NCI-H82 treated with DMSO at 0.1 percent for 48 hours (cell line): ENCODE measurements at regions not wholly inside any gene's neighbourhood (a gene's known extent, or its start where the extent isn't known, plus 50 kb on each side); places are given as distances from the start of the nearest gene placed in this dataset.

Source experiments
- DNase-seq: peaks from one replicate; lab custom pipeline; 2025; ENCODE audit not compliant: unreplicated experiment; lab: John Stamatoyannopoulos, UW

DNA sequence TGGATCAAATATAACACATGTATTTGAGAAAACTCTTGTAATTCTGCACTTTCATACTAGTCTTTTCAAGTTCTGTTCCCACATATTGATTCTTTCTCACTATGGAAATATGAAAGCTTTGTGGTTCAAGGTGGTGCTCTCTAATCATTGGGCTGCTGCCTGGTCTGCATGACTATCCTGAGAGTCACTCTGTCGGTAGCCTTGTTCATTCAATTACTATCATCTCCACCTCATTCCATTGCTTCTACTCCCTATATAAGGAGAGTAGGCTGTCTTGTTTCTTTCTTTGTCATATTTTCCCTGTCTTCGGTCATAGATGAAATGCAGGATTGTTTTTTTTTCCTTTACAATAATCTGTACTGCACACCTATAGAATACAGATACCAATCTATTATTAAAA lies 341.4 kb upstream of the ACTBL2 start:
- DNase-seq = no peak

DNA sequence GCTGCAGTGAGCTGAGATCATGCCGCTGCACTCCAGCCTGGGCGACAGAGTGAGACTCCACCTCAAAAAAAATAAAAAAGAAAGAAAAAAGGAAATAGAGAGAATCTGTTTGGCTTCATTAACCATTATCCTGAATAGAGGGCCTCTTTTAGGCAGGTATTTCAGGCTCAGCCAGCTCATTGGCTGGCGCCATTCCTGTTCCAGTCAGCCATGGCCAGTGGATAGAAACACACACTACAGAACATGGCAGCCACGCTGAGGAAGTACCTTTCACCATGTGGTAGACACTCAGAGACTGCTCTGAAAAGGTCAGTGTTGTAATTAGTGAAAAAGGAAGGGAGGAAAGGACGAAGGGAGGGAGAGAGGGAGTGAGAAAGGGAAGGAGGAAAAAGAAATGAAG lies 340.0 kb upstream of the ACTBL2 start:
- DNase-seq = no peak

DNA sequence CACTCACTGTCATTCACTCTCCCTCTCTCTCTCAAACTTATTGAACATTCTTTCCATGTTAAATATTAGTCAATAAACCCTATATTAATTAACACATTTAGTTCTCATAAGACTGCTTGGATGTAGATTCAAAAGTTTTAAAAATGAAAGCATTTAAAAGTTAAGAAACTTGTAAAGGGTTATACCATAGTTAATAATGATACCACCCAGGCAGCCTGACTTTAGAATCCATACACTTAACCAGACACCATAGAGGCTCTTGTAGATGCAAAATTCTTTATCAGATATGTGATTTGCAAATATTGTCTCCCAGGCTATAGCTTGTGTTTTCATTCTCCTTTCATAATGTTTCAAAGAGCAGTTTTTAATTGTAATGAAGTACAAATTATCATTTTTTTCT lies 335.8 kb upstream of the ACTBL2 start:
- no peak for DNase-seq

DNA sequence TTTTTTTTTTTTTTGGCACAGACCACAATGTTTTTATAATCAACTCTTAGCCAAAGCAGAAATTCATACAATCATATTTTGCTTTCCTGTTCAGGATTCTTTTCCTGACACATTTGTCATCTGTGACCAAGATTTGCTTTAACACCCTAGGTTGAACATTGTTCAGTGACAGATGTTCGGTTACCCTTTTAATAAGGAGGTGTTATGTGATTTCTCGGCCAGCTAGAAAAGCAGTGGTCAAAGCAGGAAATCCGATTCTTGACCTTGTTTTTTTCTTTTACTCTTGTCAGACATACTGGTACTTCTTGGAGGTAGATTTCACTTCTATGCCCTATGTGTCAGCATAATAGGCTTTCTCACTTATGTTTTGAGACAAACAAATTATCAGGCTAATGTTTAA lies 335.3 kb upstream of the ACTBL2 start:
- no peak for DNase-seq

DNA sequence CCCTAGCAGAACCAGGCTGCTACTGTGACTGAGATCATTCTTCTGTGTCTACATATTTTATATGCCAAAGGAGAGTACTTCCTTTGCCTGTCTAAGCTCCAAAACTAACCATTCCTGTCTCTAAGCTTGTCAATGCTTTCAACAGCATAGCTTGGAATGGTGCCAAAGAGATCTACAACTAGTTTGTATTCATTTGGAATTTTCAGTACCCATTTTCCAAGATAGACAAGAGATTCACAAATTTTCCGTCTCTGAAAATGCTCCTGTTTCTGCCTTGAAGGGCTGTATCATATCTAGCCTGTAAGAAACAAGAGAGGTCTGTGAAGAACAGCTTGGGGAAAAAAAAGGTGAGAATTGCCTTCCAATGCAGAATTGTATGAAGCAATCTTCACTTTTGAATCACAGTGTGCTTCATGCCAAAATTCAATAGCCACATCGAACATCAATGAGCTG lies 334.4 kb upstream of the ACTBL2 start:
- DNase-seq = no peak

DNA sequence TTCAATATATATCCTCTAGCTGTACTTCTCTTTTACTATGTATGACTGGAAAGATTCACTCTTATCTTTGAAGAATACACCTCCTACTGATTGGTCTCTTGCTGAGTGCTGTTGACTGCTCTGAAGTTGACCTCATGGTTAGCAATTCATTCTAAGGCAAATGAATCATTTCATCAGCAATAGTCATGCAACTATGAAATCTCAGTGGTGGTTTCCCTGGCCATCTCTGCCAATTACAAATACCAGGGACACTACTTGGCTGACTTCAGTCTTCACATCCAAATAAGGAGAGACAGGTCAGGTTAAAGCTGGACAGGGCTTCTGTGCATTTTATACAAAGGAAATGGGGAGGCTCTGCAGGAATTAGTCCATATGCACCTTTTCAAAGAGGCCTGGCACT lies 333.5 kb upstream of the ACTBL2 start:
- no peak for DNase-seq

DNA sequence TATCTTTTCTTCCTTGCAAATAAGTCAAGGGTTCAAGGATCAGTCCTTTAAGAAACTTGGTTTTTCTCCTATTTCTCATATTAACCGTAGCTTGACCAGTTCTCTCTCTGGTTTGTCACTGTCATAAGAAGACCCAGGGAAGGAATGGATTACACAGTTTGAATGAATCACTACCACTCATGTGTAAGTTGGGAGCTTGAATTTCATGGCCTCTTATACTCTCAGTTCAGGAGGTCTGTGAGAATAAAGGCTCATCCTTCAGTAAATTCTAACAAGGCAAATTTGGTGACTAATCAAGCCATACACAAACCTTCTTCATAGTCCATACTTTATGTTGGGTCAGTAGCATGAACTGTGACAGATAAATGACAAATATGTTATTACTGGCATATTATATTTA lies 323.1 kb upstream of the ACTBL2 start:
- no peak for DNase-seq

DNA sequence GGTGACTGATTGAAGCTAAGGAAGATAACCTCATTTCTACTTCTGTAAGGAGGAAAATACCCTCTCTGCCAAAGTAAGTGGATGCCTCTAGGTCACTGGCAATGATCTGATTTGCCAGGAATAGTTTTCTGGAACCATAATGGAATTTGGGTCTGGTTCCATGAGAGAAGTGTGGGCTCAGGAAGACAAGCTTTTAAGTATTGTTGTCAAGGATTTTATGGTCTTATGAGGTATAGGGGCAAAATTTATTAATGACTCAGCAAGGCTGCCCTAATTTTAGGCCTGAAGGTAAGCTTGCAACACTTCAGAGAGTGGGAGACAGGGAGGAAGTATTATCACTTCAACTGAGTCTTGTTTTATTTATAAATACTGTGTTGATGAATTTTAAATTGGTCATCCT lies 322.6 kb upstream of the ACTBL2 start:
- DNase-seq = no peak

DNA sequence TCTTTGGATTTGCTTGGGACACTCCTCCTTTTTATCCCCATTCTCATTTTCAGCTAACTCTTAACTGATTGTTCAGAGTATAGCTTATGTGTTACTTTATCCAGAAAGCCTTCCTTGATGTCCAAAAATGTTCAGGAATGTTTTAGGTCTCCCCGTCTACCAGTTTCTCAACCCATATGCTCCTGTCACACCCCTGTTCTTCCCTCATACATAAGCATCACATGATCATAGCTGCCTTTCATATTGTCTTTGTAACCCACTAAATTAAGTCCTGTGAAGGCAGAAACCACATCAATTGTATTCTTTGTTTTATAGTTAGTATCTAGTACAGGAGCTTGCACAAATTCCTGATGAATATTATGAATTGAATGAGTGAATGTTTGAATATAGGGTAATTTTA lies 321.9 kb upstream of the ACTBL2 start:
- DNase-seq = no peak

DNA sequence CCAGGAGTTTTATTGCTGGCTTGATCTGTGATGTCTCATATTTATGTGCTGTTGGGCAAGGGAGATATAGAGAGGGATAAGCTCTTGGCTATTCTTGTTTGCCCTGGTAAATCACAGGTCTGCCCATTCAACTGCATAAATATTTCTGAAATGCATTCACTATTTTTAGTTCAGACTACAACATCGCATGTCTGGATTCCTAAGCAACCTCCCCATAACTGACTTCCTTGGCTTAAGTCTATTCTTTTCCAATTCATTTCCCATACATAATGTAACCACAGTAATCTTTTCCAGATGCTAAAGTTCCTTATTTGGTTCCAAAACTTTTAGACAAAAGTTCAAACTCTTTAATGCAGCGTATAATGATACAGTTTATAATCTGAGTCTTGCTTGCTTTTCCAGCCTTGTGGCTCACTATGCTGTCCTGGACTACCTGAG lies 321.4 kb upstream of the ACTBL2 start:
- DNase-seq = no peak

DNA sequence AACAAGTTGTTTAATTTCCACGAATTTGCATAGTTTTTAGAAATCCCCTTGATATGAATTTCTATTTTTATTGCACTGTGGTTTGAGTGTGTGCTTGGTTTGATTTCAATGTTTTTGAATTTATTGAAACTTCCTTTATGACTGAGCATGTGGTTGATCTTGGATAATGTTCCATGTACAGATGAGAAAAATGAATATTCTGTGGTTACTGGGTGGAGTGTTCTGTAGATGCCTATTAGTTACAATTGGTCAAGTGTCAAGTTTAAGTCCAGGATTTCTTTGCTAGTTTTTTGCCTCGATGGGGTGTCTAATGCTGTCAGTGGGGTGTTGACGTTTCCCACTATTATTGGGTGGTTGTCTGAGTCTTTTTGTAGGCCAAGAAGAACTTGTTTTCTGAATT lies 319.5 kb upstream of the ACTBL2 start:
- no peak for DNase-seq

DNA sequence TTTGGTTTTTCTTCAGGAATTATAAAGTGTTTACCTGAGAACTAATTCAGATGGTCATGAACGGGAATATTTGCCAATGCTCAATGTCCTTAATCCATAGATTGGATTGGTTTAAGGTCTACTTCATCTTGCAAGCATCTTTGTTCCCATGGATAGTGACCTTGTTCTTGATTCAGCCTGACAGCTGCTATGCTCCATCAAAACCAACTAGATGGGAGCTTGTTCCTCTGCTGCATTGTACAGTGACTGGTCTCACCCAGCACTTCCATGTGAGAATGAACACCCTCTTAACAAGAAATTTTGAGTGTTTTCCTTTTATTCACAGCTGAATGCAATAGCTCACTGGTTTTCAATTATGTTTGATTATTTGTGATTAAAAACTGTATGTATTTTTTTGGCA lies 312.6 kb upstream of the ACTBL2 start:
- DNase-seq = no peak

DNA sequence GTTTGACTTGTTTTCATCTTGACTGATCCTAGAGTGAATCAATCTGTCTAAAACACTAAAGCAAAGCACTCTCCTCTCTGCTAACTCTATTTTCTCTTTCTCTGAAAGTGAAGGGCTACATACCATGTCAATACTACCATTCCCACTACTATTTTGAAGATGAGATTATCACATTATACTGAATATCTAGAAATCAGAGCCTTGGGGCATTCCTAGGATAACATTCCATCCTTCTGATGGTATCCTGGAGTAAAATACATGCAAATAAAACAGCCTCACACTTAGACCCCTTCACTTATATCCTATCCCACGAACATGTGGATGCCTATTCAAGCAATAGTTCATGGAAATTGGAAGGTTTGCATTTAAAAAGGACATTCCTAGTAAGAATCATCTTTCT lies 309.3 kb upstream of the ACTBL2 start:
- no peak for DNase-seq

DNA sequence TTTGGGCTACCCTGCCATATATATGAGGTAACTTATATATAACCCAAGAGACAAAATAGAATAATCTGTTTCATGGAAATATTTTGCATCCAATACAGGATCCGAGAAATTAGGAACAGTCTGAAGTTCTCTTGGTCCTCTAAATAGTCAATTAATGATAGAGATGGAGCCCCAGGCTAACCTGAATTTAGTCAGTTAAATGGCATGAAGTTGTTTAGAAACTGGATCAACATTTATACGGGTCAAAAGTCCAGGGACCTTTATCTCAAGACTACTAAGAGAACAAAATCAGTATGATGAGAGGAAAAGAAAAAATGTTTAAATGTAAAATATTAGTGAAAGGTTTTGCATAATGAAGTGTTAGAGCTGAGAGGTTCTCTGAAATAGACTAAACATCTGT lies 303.3 kb upstream of the ACTBL2 start:
- DNase-seq = no peak

DNA sequence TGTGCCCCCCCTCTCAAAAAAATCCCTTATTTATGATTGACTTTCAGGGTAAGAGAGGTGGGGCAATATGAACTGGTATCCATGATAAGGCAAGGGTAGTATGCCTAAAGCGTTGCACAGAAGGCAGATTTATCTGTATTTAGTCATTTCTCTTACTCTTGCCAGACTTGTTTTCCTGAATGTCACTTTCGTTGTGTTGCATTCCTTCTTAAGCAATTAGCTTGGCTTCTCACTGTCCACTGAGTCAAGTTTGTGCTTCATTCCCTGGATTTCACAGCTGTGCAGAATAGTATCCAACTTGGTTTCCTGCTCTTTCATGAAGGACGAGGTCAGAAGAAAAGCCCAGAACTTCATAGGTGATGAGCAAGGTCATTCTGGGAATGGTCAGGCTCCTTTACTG lies 301.5 kb upstream of the ACTBL2 start:
- no peak for DNase-seq

DNA sequence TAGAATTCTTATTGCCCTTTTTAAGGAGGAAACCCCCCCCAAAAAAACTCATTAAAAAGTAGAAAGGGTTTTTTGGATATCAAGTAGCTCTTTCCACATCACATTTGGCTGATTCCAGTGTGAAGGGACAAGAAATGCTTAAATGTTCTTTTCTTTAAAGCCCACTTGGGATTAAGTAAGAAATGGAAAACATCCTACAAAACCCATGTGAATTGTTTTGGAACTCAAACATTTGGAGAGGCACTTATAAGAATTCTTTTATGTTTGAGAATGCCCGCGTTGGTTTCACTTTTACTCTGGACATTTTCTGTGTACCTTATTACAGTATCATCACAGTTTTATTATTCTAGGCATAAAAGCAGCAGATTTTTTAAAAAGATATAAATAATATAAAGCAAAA lies 301.1 kb upstream of the ACTBL2 start:
- no peak for DNase-seq

DNA sequence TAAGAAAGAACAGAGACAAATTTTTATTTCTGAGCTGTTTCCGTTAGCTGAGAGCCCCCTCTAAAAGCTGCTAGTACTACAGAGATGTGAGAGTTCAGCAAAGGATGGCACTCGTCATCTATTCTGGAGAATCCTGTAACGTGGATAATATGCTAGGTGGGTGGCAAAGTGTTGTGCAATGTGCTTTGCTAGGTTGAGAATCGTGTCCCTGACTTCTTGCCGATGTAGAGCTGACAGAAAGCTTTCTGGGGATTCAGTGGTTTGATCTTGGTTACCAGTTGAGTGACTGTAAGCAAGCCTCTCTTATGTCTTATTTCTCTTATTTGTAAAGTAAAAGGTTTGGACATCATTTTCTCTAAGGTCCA lies 298.3 kb upstream of the ACTBL2 start:
- DNase-seq = no peak

DNA sequence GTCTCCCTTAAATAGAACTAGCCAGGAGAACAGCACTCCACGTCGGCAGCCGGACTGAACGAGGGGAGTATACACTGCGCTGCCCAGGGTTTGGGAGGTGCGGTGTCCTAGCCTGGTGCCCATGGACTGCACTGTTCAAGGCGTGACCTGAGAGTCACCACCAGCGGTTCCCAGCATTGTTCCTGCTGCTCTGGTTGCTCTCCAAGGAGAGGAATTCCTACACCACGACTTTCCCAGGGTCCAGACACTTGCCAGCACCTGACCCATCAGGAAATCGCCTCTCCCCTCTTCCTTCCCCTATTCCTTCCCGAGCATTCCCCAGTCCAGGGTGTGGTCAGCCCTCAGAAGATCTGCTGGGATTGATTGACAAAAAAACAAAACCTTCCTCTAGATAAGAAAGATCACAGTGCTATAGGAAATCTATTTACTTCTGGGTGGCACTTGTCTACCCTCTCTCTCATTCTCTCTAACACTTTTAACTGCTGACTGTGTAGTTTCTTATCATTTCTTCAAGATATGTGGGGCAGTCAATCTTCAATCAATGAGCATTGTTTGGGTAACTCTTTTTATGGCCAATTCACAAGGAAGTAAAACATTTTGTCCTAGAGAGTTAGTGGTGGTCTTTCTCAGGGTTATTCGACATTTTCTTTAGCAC lies 297.8 kb upstream of the ACTBL2 start:
- no peak for DNase-seq

DNA sequence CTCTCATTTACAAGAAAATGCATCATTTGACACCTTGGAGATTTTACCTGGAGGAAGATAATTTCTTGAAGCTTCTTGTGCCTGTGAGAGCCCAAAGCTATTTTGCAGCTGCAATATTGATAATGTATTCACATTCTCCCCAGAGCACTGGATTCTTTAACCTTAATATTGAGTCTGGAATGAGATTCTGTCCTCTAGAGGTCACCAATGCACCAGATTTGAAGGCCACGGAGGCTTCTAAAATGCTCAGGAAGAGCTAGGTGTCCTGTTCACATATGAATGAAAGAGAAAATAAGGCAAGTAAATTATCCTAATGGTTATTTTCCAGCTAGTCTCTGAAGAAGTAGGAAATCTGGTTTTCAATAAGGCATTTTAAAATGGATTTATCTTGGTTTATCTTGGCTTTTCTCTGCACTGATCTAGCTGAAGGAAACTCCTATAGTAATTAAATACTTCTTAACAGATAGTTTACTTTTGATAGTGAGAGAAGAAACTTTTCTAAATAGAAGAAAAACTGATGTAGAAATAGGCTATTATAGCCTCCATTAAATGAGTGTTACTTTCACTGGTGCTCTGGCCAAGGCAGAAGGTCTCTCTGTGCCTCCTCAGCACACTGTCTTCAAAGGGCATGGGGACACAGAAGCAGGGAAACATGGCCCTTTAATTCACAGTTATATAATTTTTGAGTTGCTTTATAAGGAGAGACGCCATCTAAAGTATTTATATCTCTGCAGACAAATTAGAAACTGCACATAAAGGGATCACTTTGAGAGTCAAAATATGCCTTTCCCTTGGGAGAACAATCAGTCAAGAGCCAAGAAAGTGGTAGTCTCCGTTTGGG lies 297.0 kb upstream of the ACTBL2 start:
- peak; percentile 51 for DNase-seq

DNA sequence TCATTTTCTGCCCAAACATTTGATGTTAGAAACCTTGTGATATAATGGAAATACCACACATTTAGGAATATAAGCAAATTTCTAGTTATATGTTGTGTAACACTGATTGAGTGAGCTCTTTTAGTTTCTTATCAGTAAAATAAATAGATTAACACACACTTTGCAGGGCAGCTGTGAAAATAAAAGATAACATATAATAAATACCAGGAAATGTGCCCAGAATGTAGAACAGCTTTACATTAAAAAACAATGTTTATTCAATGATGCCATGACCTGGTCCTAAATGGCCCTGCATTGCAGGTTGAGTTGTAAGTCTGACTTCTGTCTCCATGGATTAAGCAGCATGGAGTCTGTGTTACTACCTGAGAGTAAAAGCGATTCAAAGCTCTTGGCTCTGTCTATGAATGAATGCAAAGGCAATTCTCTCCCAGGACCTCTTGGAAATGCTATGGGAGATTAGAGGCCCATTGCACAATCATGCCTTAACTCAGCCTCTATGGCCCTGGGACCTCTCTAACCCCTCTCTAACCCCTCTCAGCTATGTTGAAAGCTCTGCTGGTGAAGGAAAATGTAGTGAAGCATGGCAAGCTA lies 296.0 kb upstream of the ACTBL2 start:
- no peak for DNase-seq

DNA sequence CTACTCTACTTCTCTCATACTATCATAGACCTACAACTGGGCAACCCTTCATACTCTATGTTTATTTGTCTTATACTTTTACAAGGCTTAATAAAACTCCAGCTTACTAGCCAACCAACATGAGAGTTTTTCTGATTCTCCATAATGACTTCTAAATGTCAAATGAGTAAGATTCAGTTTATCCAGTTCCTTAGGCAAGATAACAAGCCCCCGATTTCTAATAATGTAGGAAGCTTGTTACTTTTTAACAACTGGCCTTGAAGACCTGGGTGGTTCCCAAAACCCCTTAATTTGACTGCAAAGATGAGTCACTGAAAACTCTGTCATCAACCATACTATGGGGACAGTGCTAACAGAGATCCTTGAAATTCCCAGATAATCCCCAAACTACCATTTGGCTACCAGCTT lies 294.6 kb upstream of the ACTBL2 start:
- DNase-seq = peak; percentile 82

DNA sequence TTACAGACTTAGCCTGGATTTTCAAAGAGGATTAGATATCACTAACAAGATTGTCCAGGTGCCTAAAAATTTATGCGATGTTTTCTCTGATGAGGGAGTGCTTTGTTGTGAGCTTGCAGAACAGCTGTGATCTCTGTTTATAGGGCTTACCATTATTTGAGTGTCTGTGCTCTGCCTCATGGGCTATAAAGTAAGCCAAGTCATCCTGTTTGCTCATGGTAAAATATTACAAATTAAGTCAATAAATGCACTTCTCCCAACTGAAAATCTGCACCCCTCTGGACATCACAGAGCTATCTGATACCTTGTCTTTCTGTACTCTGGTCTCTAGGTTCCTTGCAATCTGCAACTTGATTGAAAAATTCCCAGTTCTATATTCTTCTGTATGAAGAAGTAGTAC lies 293.4 kb upstream of the ACTBL2 start:
- DNase-seq = peak; percentile 95
